ENCODE measurements at regions not wholly inside any gene's neighbourhood (a gene's known extent, or its start where the extent isn't known, plus 50 kb on each side); places are given as distances from the start of the nearest gene placed in this dataset.

DNA sequence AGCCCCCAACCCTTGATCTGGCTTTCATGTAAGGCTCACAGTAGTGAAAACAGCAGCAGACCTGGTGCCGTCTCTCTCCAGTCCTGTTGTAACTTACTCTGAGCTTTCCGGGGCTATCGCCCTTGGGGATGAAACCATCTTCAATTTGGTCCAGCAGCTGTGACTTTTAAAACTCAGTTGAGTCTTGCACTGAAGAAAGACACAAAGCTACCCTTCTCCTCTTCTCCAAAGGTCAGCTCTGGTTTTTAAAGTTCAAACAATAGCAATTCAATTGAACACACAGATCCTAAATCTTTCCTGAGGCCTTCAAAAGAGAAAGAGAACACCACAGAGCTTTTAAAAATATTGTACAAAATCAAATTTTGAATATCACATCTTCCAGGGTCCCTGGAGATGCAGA, 83.5 kb downstream of the SNX5 start:
- Histone ChIP-seq H4K20me1 (ENCODE audit: insufficient read depth) (no peaks in the 10 kb centered on the region), H3K9me2 (ENCODE audit: insufficient read depth, low read length) (no peaks in the 10 kb centered on the region), H2AFZ (ENCODE audit: low read depth, low read length) (no peak overlapping the region), H3F3A (ENCODE audit: insufficient read depth, low read length, poor library complexity, severe bottlenecking) (no peaks in the 10 kb centered on the region), H3K27me3 (ENCODE audit: insufficient read depth, low read depth, low read length) (no peaks in the 10 kb centered on the region), H3K9ac (ENCODE audit: low read length) (no peak overlapping the region), H3K4me3 (ENCODE audit: low read length) (no peak overlapping the region), H3K27ac (ENCODE audit: low read length) (no peak overlapping the region), H3K36me3 (ENCODE audit: insufficient read depth, low read length) (no peaks in the 10 kb centered on the region), H3K4me2 (ENCODE audit: low read length) (no peak overlapping the region), H3K79me2 (replicated peaks; ENCODE audit: insufficient read depth, low read length) (no peaks in the 10 kb centered on the region), H3K9me3 (ENCODE audit: low read length) (no peaks in the 10 kb centered on the region)
- TF ChIP-seq, protein P1, sequence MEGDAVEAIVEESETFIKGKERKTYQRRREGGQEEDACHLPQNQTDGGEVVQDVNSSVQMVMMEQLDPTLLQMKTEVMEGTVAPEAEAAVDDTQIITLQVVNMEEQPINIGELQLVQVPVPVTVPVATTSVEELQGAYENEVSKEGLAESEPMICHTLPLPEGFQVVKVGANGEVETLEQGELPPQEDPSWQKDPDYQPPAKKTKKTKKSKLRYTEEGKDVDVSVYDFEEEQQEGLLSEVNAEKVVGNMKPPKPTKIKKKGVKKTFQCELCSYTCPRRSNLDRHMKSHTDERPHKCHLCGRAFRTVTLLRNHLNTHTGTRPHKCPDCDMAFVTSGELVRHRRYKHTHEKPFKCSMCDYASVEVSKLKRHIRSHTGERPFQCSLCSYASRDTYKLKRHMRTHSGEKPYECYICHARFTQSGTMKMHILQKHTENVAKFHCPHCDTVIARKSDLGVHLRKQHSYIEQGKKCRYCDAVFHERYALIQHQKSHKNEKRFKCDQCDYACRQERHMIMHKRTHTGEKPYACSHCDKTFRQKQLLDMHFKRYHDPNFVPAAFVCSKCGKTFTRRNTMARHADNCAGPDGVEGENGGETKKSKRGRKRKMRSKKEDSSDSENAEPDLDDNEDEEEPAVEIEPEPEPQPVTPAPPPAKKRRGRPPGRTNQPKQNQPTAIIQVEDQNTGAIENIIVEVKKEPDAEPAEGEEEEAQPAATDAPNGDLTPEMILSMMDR (IDR thresholded peaks at IDR 0.05; ENCODE audit: poor library complexity, severe bottlenecking): no peak

- Histone ChIP-seq H2AFZ (ENCODE audit: low read depth, low read length) (no peak overlapping the region), H3K4me2 (ENCODE audit: low read length) (no peak overlapping the region), H4K20me1 (ENCODE audit: insufficient read depth) (no peaks in the 10 kb centered on the region), H3K9ac (ENCODE audit: low read length) (no peak overlapping the region), H3K27me3 (ENCODE audit: insufficient read depth, low read depth, low read length) (no peaks in the 10 kb centered on the region), H3K4me3 (ENCODE audit: low read length) (no peak overlapping the region), H3K9me2 (ENCODE audit: insufficient read depth, low read length) (no peaks in the 10 kb centered on the region), H3F3A (ENCODE audit: insufficient read depth, low read length, poor library complexity, severe bottlenecking) (no peaks in the 10 kb centered on the region), H3K9me3 (ENCODE audit: low read length) (no peaks in the 10 kb centered on the region), H3K27ac (ENCODE audit: low read length) (no peak overlapping the region), H3K79me2 (replicated peaks; ENCODE audit: insufficient read depth, low read length) (no peaks in the 10 kb centered on the region), H3K36me3 (ENCODE audit: insufficient read depth, low read length) (no peaks in the 10 kb centered on the region)
- no peak for TF ChIP-seq POLR2AphosphoS5 (IDR thresholded peaks at IDR 0.05)
- TF ChIP-seq, protein P1 (IDR thresholded peaks at IDR 0.05; ENCODE audit: poor library complexity, severe bottlenecking): no peak
- TF ChIP-seq, protein P2, sequence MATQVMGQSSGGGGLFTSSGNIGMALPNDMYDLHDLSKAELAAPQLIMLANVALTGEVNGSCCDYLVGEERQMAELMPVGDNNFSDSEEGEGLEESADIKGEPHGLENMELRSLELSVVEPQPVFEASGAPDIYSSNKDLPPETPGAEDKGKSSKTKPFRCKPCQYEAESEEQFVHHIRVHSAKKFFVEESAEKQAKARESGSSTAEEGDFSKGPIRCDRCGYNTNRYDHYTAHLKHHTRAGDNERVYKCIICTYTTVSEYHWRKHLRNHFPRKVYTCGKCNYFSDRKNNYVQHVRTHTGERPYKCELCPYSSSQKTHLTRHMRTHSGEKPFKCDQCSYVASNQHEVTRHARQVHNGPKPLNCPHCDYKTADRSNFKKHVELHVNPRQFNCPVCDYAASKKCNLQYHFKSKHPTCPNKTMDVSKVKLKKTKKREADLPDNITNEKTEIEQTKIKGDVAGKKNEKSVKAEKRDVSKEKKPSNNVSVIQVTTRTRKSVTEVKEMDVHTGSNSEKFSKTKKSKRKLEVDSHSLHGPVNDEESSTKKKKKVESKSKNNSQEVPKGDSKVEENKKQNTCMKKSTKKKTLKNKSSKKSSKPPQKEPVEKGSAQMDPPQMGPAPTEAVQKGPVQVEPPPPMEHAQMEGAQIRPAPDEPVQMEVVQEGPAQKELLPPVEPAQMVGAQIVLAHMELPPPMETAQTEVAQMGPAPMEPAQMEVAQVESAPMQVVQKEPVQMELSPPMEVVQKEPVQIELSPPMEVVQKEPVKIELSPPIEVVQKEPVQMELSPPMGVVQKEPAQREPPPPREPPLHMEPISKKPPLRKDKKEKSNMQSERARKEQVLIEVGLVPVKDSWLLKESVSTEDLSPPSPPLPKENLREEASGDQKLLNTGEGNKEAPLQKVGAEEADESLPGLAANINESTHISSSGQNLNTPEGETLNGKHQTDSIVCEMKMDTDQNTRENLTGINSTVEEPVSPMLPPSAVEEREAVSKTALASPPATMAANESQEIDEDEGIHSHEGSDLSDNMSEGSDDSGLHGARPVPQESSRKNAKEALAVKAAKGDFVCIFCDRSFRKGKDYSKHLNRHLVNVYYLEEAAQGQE (IDR thresholded peaks at IDR 0.05; ENCODE audit: borderline replicate concordance): no peak
- no peak for TF ChIP-seq EZH2 (IDR thresholded peaks at IDR 0.05; ENCODE audit: borderline replicate concordance, insufficient read depth, low read length, poor library complexity, severe bottlenecking)
- no peak for TF ChIP-seq EP300 (conservative IDR thresholded peaks at IDR 0.05; ENCODE audit: poor library complexity, severe bottlenecking)
- no peak for TF ChIP-seq SMC3 (conservative IDR thresholded peaks at IDR 0.05; ENCODE audit: poor library complexity)
- TF ChIP-seq MXI1 (conservative IDR thresholded peaks at IDR 0.05; ENCODE audit: poor library complexity, severe bottlenecking): no peak
- TF ChIP-seq TAF1 (IDR thresholded peaks at IDR 0.05; ENCODE audit: low read depth): no peak
- no peak for TF ChIP-seq RAD21 (conservative IDR thresholded peaks at IDR 0.05)
Observed at GRCh38 chr20:17884307-17885003, 84.1 kb downstream of the SNX5 start.

Data from neural cell (in vitro differentiated cells).